PC-3 (cell line): ENCODE measurements at regions not wholly inside any gene's neighbourhood (a gene's known extent, or its start where the extent isn't known, plus 50 kb on each side); places are given as distances from the start of the nearest gene placed in this dataset.
"Not testable (repeated sequence)": the region's sequence is repeated elsewhere in the genome, so short reads cannot be mapped to it uniquely, and the experiment has no call there.

ENCODE experiments used
- CTCF ChIP-seq: fragments of 300-600 bp; sonication (generic); conservative IDR thresholded peaks from 2 replicates; pipeline ENCODE4 v1.5.1; 2017; ENCODE audit warnings: antibody characterized with exemption, low read depth, mild to moderate bottlenecking, low read length
- EZH2phosphoT487 ChIP-seq: fragments of 300-600 bp; sonication (generic); IDR thresholded peaks from 2 replicates; pipeline ENCODE4 v1.6.1; 2018; ENCODE audit warnings: mild to moderate bottlenecking, antibody characterized with exemption, low read length, borderline replicate concordance

GRCh38 chr13:34747056-34747455, 195.0 kb upstream of the NBEA start:
- TF ChIP-seq CTCF, EZH2phosphoT487: not testable (repeated sequence)
